ENCODE measurements at regions not wholly inside any gene's neighbourhood (a gene's known extent, or its start where the extent isn't known, plus 50 kb on each side); places are given as distances from the start of the nearest gene placed in this dataset.

DNA sequence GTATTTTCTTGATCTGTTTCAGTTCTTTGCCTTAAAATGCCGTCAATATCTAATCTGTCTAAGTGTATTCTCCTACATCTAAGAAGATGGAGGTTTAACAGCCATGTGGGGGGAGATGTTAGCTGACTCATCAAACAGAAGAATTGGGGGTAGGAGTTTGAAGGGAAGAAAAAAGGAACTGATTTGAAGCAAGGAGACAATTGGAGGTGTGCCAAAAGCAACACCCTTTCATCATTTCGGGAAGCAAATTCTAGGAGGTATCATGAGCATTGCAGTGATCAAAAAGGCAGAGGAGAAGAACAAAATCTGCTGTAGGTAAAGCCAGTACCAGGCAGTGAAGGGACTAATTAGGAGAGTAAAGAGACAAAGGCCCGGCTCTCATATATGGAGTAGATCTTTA lies 337.3 kb upstream of the TBC1D5 start:
- no peak for DNase-seq (ENCODE audit: low spot score)

DNA sequence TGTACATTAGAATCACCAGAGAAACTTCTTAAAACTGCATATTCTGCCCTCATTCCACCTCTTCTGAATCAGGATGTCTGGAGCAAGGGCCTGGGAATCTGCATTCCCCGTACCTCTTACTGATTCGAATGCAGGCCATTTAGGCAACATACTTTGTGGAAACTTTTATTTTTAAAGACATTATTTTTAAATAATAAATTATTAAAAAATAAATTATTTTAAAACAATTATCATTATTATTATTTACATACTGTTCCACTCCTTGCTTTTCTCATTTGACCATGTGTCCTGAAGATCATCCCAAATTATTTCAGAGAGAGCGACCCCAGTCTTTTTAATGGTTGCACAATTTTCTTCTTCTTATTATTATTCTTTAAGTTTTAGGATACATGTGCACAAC lies 336.6 kb upstream of the TBC1D5 start:
- no peak for DNase-seq (ENCODE audit: low spot score)

DNA sequence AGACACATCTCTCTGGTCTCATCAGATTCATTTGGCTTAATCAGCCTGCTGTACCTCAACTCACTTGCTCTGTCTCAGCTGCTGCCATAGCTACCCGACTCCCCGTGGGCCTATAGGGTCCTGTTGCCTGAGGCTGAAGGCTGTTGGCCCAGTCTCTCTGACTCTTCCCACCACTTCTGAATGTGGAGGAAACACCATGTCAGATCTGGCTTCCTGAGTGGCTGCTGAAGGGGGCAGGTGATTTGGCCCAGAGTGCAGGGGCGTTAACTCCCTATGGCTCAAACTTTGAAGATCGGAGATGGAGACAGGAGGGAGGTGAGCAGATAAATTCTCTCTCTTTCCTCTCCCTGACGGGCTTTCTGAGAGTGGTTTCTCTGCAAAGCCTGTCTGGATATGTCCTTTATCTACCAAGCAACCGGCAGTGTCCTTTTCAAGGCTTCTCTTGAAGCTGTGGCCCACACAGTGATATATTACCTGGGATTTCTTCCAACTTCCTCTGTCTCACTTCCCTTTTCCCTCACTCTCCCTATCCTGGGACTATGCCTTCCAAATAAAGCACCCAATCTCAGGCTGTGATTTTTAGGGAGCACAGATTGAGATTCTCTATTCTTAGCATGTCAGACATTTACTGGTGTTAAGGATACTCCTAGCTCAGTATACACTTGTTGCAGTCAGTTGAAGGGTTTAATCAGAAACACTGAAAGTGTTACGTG lies 334.9 kb upstream of the TBC1D5 start:
- DNase-seq (ENCODE audit: low spot score): no peak

DNA sequence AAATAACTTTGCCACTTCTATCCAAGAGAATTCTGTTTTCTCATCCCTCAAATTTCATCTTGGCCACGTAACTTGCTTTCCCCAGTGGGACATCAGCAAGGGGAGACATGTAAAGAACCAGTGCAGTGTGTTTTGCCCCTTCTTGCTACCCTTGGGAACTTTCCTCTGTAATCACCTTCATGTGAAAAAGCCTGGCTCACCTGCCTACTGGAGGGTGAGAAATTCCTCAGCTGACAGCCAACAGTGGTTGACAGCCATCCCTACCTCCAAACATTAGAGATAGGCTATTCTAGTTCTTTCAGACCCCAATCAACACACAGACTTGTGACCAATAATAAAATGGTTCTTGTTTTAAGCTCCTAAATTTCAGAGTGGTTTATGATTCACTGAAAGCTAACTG lies 333.9 kb upstream of the TBC1D5 start:
- no peak for DNase-seq (ENCODE audit: low spot score)

DNA sequence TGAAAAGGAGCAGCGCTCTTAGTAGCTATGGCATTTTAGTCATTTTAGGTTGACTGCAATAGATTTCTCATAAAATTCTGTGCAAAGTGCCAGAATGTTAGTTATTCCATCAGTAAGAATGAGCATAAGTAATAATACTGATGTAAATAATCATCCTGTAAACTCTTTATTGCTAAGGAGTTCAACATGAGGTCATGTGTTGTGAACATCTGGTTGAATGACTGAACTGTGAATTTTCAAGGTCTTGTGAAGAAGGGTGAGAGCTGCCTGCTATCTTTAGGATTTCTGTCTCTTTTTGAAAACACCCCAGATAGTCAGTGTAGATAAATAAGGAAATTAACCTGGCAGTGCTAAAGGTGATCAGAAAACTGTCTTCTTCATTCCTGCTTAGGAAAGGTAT lies 333.4 kb upstream of the TBC1D5 start:
- DNase-seq (ENCODE audit: low spot score): no peak

DNA sequence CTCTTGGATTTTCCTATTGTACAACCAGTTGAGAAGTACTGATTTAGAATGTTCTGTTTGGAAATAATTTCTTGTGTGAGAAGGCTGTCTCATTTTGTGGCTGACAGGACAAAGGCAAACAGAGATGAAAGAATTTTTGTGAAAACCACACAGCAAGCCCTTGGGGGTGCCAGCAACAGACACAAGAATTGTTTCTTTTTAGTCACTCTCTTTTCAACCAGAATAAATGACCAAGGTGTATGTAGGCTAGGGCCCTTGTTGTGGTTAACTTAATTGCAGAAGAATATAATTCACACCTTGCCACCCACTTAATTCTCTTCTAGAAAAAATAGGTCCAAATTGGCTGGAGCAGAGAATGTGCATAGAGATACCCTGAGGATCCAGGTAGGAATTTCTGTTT lies 329.4 kb upstream of the TBC1D5 start:
- DNase-seq (ENCODE audit: low spot score): no peak

DNA sequence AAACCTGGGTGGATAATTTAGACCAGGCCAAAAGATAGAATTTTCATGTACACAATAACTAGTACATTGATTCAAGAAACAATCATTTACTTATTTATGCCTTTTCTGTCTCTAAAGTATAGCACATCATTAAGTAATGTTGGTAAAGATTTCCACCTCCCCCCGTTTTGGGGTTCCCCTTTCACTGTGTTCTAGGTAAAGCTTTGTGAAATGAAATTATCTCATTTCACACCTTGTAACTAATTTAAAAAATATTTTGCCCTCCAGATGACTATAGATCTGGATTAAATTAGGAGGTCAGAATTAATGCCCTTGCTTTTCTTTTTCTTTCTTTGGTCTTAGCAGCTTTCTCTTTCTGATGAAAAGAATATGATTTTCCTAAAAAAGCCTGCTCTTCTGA lies 328.5 kb upstream of the TBC1D5 start:
- DNase-seq (ENCODE audit: low spot score): no peak

DNA sequence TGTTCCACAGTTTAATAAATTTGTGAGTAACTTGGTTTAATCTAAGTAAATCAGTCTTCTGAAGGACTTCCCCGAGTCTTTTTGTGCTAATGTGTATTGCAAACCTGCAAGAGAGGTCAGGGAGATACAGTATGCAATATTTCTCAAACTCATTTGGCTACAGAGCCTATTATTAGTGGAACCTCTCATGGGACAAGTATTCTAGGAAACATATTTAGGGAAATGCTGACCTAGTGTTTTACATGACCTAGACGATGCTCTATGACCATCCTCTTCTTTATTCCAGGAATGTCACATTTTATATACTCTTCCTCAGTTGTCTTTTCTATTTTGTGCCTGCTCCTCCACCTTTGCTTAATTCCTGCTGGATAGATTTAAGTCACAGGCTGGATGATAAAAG lies 327.8 kb upstream of the TBC1D5 start:
- DNase-seq (ENCODE audit: low spot score): no peak

DNA sequence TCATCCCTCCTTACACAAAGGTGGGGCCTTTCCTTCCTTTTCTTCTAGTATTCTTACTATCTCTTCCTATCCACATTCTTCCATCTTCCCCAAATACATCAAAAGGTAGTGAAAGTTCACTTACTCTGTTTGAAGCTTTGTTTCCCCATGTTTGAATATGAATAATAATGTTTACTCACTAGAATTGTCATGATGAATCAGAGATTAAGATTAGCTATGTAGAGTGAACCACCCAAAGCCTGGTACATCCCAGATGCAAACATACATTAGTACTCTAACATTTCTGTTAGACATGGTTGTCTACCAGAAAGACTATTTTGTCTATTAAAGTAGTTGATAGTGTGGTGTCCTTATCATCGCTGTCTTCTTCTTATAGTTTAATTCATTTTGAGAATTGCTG lies 327.1 kb upstream of the TBC1D5 start:
- no peak for DNase-seq (ENCODE audit: low spot score)

DNA sequence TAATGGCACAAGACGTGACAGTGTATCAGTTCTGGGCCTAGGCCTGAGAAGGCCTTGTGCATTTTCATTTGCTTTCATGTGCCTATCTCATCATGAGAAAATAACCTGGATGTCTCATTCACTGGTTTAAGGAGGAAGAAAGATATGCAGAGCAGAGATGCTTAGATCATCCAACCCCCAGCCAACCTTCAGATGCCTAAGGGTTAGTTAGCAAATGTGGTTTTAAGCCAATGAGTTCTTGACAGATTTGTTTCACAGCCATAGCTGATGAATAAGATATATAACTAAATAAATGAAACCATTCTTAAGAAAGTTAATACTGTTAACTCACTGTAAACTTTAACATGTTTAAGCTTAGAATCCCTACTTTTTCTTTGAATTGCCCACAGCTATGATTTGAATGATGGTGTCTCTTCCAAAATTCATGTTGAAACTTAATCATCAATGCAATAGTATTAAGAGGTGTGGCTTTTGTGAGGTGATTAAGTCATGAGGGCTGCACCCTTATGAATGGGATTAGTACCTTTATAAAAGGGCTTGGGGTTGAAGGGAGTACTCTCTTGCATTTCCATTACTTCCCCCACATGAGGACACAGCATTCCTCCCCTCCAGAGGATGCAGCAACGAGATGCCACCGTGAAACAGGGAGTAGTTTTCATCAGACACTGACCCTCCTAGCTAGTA lies 324.6 kb upstream of the TBC1D5 start:
- no peak for DNase-seq (ENCODE audit: low spot score)

DNA sequence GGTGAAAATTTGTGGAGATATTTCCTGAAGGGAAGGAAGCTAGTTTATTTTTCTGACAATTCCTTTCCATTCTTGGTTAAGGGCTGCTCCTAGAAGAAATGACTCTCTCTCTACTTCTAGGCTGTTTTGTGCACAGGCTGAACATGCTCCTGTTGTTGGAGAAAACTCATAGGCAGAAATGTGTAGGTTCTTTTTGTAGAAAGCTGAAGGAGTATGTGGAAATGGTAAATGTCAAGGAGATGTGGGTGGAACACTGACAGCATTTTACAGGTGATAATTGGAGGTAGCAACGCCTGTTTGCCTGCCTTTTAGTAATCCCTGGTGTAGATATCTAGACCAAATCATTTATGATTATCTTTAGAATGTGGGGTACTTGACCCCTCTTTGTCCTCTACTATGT lies 322.2 kb upstream of the TBC1D5 start:
- DNase-seq (ENCODE audit: low spot score): no peak

DNA sequence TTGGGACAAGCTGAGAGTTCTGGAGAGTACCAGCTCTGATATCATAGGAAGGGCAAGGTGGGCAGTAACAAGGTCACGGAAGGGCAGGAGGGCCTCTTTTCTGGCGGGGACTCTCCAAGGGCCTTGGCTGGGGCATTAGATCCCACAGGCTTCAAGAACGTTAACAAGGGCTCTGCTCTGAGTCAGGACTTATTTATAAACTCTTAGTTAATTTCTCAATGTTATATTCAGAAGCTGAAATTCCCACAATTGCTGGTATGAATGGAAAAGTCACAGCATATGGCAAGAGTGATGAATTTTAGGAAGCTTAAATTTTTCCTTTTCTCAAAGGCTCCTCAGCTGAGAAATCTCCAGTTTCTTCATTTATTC lies 320.2 kb upstream of the TBC1D5 start:
- no peak for DNase-seq (ENCODE audit: low spot score)

DNA sequence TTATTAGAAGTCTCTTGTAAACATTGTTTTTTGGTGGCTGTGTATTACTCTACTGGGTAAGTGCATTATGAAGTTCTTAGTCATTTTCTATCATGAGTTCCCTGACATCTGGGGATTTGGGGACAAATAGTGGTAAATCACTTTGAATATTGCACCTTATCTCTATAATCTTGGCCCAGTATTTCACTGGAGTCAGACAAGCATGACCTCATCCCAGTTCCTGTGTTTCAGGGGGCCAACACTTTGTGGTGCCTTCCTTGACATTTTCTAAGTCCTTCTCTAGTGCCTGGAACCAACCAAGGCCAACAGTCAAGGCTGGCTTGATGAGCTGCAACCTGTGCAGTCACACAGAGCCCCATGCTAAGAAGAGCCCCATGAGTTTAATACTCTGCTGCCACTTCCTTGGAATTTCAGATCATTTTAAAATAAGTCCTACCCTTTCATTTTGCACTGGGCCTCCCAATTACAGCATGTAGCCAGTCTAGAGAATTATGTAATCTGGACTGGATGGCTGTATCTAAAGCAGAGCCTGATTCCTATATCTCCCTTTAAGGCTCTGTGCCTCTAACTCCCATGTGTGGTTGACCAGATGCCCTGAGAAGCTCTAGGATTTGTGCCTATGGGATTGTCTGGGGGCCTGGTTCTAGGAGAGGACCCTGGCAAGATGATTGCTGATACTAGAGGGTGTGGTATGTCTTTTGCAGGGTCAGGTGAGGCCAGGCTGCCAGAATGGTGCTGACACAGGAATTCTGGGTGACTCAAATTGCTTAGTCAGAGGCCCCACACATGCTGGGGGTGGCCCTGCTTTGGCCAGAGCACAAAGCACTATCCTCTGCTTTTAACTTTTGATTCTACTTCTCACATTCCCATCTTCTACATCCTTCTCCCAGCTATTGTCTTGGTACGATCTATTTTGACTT lies 319.6 kb upstream of the TBC1D5 start:
- DNase-seq (ENCODE audit: low spot score): no peak

DNA sequence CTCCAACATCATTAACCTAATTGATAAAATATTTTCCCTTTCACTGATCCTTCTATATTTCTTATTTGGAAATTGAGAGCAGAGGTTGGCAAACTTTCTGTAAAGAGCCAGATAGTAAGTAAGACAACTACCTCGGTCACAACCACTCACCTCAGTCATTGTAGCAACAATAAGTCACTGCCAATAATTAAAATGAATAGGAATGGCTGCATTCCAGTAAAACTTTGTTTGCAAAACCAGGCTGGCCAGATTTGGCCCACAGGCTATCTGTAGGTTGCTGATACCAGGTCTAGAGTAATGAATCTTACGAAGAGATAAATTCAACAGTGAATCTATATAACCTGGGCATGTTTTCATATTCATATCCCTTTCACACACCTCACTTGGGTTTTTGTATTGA lies 316.2 kb upstream of the TBC1D5 start:
- DNase-seq (ENCODE audit: low spot score): no peak

DNA sequence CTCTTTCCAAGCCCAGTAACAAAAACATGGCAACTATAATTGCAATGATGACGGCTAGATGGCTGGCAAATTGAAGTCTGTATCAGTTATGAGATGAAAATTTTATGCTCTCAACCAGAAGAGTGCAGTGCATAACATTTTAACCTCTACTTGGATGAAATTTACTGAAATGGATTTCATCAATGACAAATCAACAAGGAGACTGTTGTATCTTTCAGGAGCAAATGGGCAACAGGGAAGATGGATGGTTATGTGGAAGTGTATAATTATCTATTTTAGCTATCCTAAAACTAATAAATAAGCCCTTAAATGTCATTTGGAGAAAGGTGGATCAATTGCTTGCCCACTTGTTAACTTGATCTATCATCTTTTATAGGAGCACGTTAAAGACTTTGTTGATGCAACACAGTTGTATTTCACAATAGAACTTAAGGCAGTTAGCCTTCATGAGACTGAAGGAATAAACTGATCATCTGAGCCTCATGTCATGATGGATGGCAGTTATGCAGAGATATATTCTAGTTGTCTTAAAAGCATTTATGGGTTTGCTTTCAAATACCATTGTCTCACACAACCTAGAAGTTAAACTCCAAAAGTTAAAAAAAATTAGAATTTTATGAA lies 315.1 kb upstream of the TBC1D5 start:
- DNase-seq (ENCODE audit: low spot score): no peak

DNA sequence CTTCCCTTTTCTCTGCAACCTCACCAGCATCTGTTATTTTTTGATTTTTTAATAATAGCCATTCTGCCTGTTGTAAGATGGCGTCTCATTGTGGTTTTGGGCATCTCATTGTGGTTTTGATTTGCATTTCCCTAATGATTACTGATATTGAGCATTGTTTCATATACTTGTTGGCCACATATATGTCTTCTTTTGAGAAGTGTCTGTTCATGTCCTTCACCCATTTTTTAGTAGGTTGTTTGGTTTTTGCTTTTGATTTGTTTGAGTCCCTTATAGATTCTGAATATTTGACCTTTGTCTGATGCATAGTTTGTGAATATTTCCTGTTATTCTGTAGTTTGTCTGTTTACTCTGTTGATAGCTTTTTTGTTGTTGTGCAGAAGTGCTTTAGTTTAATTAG lies 312.2 kb upstream of the TBC1D5 start:
- no peak for DNase-seq (ENCODE audit: low spot score)

DNA sequence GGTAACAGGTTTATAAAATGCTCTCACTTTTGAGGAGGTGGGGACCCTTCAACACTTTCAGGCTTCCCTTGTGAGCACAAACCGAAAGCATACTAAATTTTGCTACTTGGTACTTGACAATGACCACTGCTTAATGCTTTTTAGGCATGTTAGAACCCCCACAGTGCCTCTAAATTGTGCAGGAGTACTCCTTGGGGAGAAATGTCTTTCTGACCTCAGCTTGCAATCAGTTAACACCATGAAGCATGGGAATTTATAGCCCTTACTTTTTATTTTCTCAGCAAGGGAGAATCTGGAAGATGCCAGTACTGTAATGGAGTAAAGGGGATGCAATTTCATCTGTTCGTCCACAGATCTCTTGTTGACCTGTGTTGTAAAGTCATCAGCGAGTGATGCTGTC lies 308.9 kb upstream of the TBC1D5 start:
- no peak for DNase-seq (ENCODE audit: low spot score)

DNA sequence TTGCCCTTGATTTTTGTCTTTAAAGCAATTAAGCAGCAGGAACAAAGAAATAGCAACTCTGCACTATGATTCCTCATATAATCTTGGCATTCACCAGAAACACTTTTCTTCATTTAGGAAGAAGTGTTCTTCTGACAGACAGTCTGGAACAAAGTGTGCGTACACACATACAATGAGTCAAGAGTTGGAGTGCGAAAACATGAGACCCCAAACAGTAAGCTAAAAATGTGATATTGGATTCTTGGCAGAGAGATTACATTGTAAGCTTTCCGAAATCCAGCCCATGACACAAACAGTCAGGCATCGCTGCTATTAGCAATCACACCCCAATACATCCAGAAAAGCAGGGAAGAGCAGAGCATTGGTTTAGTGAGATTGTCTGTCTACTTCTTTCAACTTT lies 306.7 kb upstream of the TBC1D5 start:
- no peak for DNase-seq (ENCODE audit: low spot score)

DNA sequence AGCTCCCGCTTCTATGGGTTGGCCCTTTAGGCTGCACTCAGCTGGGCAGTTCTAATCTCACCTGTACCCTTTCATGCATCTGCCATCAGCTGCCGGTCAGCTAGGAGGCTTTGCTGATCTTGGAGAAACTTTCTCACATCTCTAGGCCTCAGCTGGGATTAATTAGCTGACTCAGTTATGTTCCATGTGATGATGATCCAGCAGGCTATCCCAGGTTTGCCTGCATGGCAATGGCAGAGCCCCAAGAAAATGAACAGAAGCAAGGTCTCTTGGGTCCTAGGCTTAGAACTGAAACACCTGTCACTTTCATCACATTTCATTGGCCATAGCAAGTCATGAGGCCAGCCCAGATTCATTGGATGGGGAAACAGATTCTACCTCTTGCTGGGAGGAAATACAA lies 304.6 kb upstream of the TBC1D5 start:
- no peak for DNase-seq (ENCODE audit: low spot score)

DNA sequence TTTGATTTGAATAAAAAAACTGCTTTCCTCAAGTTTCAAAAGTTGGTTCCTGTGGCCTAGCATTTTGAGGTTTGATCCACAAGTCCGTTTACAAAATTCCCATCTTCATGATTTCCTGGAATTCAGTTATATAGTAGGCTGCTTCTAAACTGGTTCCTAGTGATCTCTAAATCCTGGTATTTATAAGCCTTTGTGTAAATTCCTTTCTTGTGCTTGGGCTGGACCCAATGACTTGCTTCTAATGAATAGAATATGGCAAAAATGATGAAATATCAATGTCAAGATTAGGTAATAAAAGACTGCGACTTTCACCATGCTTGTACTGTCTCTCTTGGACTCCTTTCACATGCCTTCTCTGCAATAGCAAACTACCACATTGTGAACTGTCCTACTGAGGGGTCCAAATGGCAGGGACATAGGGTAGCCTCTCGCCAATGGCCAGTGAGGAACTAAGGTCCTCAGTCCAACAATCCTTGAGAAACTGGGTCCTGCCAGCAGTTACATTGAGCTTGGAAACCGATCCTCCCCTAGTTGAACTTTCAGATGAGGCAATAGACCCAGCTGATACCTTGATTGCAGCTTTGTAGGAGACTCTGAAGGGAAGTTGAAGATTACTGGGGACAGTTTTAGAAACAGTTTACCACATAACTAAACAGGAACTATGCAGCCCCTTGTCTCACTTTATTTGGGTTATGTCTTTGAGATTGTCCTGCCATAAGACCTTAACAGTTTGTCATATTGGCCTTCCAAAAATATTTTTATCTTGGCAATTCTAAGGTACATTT lies 303.9 kb upstream of the TBC1D5 start:
- no peak for DNase-seq (ENCODE audit: low spot score)

Data from H4 (cell line).